Gastroesophageal sphincter (tissue), 3 donors: ENCODE measurements at regions not wholly inside any gene's neighbourhood (a gene's known extent, or its start where the extent isn't known, plus 50 kb on each side); places are given as distances from the start of the nearest gene placed in this dataset.

ENCODE experiments used
- EP300 ChIP-seq: sonication (generic); formaldehyde crosslinking; IDR thresholded peaks from one replicate; pipeline ENCODE4 v1.6.1; 2017; ENCODE audit warnings: antibody characterized with exemption, mild to moderate bottlenecking
- POLR2A ChIP-seq, 2 donors: fragments of 450-650 bp; IDR thresholded peaks; one replicate each; pipeline ENCODE4 v1.6.1; 2017; ENCODE audit warnings: antibody characterized with exemption in 2 of 2, mild to moderate bottlenecking in 2 of 2, moderate library complexity in 1 of 2
- POLR2AphosphoS5 ChIP-seq: sonication (generic); formaldehyde crosslinking; IDR thresholded peaks from one replicate; pipeline ENCODE4 v1.6.1; 2017; ENCODE audit warnings: antibody characterized with exemption
- TF ChIP-seq, protein P1 (sequence below), 4 experiments: fragments of 200-600 bp in 2 of 4; fragments of 450-650 bp in 2 of 4; sonication (generic) in 1 of 4; IDR thresholded peaks; one replicate each; pipeline ENCODE4 v1.5.1; 2017 to 2019; ENCODE audit warnings: antibody characterized with exemption in 4 of 4, mild to moderate bottlenecking in 2 of 4, moderate library complexity in 2 of 4

DNA sequence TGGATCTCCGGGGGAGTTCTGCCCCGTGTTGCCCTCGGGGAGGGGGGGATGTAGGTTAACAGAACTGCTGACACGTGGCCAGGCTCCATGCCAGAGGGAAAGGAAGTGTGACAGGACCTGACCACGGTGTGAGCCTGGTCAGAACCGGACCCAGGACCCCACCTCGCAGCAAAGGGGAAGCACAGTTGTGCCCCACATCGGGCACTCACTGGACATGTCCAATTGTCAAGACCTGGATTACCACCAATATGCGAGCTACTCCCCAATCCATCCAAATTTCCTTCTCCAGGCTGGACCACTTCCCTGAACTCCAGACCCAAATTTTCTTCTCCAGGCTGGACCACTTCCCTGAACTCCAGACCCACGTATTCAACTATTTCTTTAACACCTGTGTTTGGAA, 78.8 kb upstream of the PIWIL1 start:
- no peak for TF ChIP-seq POLR2A (IDR thresholded peaks at IDR 0.05)
- TF ChIP-seq, protein P1, sequence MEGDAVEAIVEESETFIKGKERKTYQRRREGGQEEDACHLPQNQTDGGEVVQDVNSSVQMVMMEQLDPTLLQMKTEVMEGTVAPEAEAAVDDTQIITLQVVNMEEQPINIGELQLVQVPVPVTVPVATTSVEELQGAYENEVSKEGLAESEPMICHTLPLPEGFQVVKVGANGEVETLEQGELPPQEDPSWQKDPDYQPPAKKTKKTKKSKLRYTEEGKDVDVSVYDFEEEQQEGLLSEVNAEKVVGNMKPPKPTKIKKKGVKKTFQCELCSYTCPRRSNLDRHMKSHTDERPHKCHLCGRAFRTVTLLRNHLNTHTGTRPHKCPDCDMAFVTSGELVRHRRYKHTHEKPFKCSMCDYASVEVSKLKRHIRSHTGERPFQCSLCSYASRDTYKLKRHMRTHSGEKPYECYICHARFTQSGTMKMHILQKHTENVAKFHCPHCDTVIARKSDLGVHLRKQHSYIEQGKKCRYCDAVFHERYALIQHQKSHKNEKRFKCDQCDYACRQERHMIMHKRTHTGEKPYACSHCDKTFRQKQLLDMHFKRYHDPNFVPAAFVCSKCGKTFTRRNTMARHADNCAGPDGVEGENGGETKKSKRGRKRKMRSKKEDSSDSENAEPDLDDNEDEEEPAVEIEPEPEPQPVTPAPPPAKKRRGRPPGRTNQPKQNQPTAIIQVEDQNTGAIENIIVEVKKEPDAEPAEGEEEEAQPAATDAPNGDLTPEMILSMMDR (IDR thresholded peaks at IDR 0.05), result no peak
- no peak for TF ChIP-seq POLR2AphosphoS5
- no peak for TF ChIP-seq EP300
